ENCODE measurements at regions not wholly inside any gene's neighbourhood (a gene's known extent, or its start where the extent isn't known, plus 50 kb on each side); places are given as distances from the start of the nearest gene placed in this dataset.

DNA sequence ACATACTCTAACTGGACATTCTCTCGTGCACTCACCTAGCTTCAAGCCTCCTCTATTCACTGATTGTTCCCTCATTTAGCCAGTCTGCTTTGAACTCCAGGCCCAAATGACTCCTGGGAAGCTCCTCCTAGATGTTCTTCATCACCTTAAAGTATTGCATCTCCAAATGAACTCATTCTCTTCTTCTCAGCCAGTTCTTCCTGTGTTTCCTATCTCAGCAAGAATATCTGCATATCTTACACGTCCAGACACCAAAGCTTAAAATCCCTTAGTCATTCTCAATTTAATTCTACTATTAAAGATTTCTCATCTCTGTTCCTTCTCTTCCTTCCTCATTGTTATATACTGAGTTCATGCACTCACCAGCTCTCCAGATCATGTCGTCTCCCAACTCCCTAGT lies 118.6 kb upstream of the DAB2 start:
- Histone ChIP-seq H3K9me3 (ENCODE audit: low read length) (no peaks in the 10 kb centered on the region), H3F3A (ENCODE audit: insufficient read depth, low read length) (no peaks in the 10 kb centered on the region), H3K27me3 (ENCODE audit: insufficient read depth, low read length) (peaks cover 5% of the 10 kb centered on the region; the same call in 1 of the 2 replicates), H3K9me2 (ENCODE audit: low read depth, low read length) (no peaks in the 10 kb centered on the region), H3K4me1 (ENCODE audit: insufficient read depth, low read length, severe bottlenecking) (no peaks in the 10 kb centered on the region), H2AFZ (ENCODE audit: low read length) (no peak overlapping the region), H3K36me3 (ENCODE audit: insufficient read depth, low read length) (no peaks in the 10 kb centered on the region), H4K20me1 (ENCODE audit: insufficient read depth, low read length) (no peaks in the 10 kb centered on the region), H3K4me3 (ENCODE audit: low read depth, low read length, poor library complexity, severe bottlenecking) (no peak overlapping the region), H3K27ac (ENCODE audit: low read depth, low read length, poor library complexity, severe bottlenecking) (no peak overlapping the region), H3K79me2 (ENCODE audit: insufficient read depth, low read length) (no peaks in the 10 kb centered on the region), H3K9ac (ENCODE audit: low read length) (no peak overlapping the region), H3K4me2 (ENCODE audit: low read length) (no peak overlapping the region)
- no peak for TF ChIP-seq EZH2 (IDR thresholded peaks at IDR 0.05; ENCODE audit: borderline replicate concordance, low read length)
- TF ChIP-seq, protein P1, sequence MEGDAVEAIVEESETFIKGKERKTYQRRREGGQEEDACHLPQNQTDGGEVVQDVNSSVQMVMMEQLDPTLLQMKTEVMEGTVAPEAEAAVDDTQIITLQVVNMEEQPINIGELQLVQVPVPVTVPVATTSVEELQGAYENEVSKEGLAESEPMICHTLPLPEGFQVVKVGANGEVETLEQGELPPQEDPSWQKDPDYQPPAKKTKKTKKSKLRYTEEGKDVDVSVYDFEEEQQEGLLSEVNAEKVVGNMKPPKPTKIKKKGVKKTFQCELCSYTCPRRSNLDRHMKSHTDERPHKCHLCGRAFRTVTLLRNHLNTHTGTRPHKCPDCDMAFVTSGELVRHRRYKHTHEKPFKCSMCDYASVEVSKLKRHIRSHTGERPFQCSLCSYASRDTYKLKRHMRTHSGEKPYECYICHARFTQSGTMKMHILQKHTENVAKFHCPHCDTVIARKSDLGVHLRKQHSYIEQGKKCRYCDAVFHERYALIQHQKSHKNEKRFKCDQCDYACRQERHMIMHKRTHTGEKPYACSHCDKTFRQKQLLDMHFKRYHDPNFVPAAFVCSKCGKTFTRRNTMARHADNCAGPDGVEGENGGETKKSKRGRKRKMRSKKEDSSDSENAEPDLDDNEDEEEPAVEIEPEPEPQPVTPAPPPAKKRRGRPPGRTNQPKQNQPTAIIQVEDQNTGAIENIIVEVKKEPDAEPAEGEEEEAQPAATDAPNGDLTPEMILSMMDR (IDR thresholded peaks at IDR 0.05; ENCODE audit: low read length), result no peak

DNA sequence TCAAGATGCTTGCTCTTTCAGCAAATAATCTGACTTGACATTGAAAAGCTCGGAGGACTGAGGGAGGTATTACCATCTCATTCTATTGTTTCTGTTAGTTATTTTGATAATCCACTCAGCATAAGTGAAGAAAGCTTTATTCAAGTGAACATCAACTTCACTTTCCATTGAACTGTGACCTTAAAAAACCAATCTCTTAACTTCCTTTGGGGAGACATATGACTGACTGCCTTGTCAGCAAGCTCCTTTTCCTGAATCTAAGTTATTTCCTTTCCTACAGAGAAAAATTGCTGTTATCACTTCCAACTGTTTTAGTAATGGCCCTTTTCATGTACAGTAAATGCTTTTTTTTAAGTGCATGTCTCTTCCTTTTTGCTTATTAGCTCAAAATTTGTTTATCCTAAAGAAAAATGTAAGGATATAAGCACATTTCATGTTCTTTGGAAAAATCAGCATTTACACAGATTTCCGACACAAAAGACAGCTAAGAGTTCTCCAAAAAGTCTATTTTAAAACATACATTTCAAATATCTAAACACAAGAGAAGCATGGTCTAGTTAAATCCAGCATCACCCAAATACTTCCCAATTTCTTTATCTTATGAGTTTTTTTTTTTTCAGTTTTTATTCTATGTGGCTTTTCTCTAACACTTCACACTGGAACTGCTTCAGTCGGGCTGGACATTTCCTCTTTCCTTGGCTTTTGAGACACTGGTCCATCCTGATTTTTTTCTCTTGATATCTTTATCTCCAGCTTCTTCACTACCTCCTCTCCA lies 117.9 kb upstream of the DAB2 start:
- no peaks in the 10 kb centered on the region for H4K20me1 ChIP-seq (ENCODE audit: insufficient read depth, low read length)
- TF ChIP-seq, protein P1 (IDR thresholded peaks at IDR 0.05; ENCODE audit: low read length), result no peak
- no peak for TF ChIP-seq EZH2 (IDR thresholded peaks at IDR 0.05; ENCODE audit: borderline replicate concordance, low read length)
- no peaks in the 10 kb centered on the region for H3K9me2 ChIP-seq (ENCODE audit: low read depth, low read length)
- H3K27me3 ChIP-seq (ENCODE audit: insufficient read depth, low read length), result peaks cover 5% of the 10 kb centered on the region; the same call in 1 of the 2 replicates
- H2AFZ ChIP-seq (ENCODE audit: low read length), result no peak overlapping the region
- H3F3A ChIP-seq (ENCODE audit: insufficient read depth, low read length), result no peaks in the 10 kb centered on the region
- no peaks in the 10 kb centered on the region for H3K4me1 ChIP-seq (ENCODE audit: insufficient read depth, low read length, severe bottlenecking)
- no peak overlapping the region for H3K4me3 ChIP-seq (ENCODE audit: low read depth, low read length, poor library complexity, severe bottlenecking)
- H3K36me3 ChIP-seq (ENCODE audit: insufficient read depth, low read length), result no peaks in the 10 kb centered on the region
- H3K79me2 ChIP-seq (ENCODE audit: insufficient read depth, low read length), result no peaks in the 10 kb centered on the region
- no peaks in the 10 kb centered on the region for H3K9me3 ChIP-seq (ENCODE audit: low read length)
- no peak overlapping the region for H3K27ac ChIP-seq (ENCODE audit: low read depth, low read length, poor library complexity, severe bottlenecking)
- H3K4me2 ChIP-seq (ENCODE audit: low read length), result no peak overlapping the region
- no peak overlapping the region for H3K9ac ChIP-seq (ENCODE audit: low read length)

DNA sequence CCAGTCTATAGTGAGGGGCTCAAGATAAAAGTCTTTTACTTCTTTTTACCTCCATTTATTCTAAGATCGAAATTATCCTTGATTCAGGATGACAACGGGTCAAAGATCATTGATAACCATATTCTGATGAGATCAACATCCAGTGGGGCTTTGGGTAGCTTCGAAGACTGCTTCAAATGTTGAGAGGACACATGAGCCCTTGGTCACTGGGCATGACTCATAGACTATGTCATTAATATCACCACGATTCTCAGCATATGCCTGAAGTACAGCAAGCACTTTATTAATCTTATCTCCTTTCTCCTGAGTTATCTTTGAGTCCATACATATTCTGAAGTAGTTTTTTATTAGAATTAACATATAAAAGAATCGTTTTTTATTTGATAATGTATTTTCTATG lies 117.1 kb upstream of the DAB2 start:
- no peak for TF ChIP-seq EZH2 (IDR thresholded peaks at IDR 0.05; ENCODE audit: borderline replicate concordance, low read length)
- Histone ChIP-seq H3K9ac (ENCODE audit: low read length) (no peak overlapping the region), H3K27ac (ENCODE audit: low read depth, low read length, poor library complexity, severe bottlenecking) (no peak overlapping the region), H3F3A (ENCODE audit: insufficient read depth, low read length) (no peaks in the 10 kb centered on the region), H3K36me3 (ENCODE audit: insufficient read depth, low read length) (no peaks in the 10 kb centered on the region), H2AFZ (ENCODE audit: low read length) (no peak overlapping the region), H3K27me3 (ENCODE audit: insufficient read depth, low read length) (peaks cover 5% of the 10 kb centered on the region; the same call in 1 of the 2 replicates), H3K79me2 (ENCODE audit: insufficient read depth, low read length) (no peaks in the 10 kb centered on the region), H3K4me3 (ENCODE audit: low read depth, low read length, poor library complexity, severe bottlenecking) (no peak overlapping the region), H3K4me1 (ENCODE audit: insufficient read depth, low read length, severe bottlenecking) (no peaks in the 10 kb centered on the region), H3K9me2 (ENCODE audit: low read depth, low read length) (no peaks in the 10 kb centered on the region), H4K20me1 (ENCODE audit: insufficient read depth, low read length) (no peaks in the 10 kb centered on the region), H3K4me2 (ENCODE audit: low read length) (no peak overlapping the region), H3K9me3 (ENCODE audit: low read length) (no peaks in the 10 kb centered on the region)

DNA sequence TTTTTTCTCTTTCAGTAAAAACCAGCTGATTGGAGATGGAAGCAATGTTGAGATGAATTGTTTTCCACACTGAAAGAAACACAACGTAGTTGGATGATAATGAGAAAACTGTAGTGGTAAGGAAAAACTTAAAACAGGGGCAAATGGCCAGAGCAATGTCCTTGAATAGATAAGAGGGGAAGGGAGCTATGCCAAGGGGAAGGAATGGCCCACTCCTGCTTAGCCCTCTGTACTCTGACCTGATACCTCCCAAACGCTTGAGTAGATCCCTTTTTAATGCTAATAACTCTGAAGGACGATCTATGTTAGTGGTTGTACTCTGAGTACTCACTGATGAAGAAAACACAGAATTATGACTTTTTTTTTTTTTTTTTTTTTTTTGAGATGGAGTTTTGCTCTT lies 114.7 kb upstream of the DAB2 start:
- Histone ChIP-seq H3K4me1 (ENCODE audit: insufficient read depth, low read length, severe bottlenecking) (no peaks in the 10 kb centered on the region), H3K79me2 (ENCODE audit: insufficient read depth, low read length) (no peaks in the 10 kb centered on the region), H3F3A (ENCODE audit: insufficient read depth, low read length) (no peaks in the 10 kb centered on the region), H2AFZ (ENCODE audit: low read length) (no peak overlapping the region), H3K9me2 (ENCODE audit: low read depth, low read length) (no peaks in the 10 kb centered on the region), H3K27ac (ENCODE audit: low read depth, low read length, poor library complexity, severe bottlenecking) (no peak overlapping the region), H3K4me2 (ENCODE audit: low read length) (no peak overlapping the region), H3K4me3 (ENCODE audit: low read depth, low read length, poor library complexity, severe bottlenecking) (no peak overlapping the region), H3K9ac (ENCODE audit: low read length) (no peak overlapping the region), H3K36me3 (ENCODE audit: insufficient read depth, low read length) (no peaks in the 10 kb centered on the region), H4K20me1 (ENCODE audit: insufficient read depth, low read length) (no peaks in the 10 kb centered on the region), H3K27me3 (ENCODE audit: insufficient read depth, low read length) (peaks cover 4% of the 10 kb centered on the region; the same call in 1 of the 2 replicates), H3K9me3 (ENCODE audit: low read length) (no peaks in the 10 kb centered on the region)
- TF ChIP-seq EZH2 (IDR thresholded peaks at IDR 0.05; ENCODE audit: borderline replicate concordance, low read length), result no peak
- TF ChIP-seq, protein P1 (IDR thresholded peaks at IDR 0.05; ENCODE audit: low read length), result no peak
